ENCODE measurements at regions not wholly inside any gene's neighbourhood (a gene's known extent, or its start where the extent isn't known, plus 50 kb on each side); places are given as distances from the start of the nearest gene placed in this dataset.
A peak's percentile ranks its signal among the peaks of the same experiment; 100 is the strongest.

- no peaks in the 10 kb centered on the region for H3K27me3 ChIP-seq
- H3K36me3 ChIP-seq: no peaks in the 10 kb centered on the region
- no peak overlapping the region for H3K4me3 ChIP-seq (ENCODE audit: low read depth, low read length)
- no peak for DNase-seq
- no peaks in the 10 kb centered on the region for H3K4me1 ChIP-seq
- no peaks in the 10 kb centered on the region for H3K9me3 ChIP-seq
- TF ChIP-seq, protein P1, sequence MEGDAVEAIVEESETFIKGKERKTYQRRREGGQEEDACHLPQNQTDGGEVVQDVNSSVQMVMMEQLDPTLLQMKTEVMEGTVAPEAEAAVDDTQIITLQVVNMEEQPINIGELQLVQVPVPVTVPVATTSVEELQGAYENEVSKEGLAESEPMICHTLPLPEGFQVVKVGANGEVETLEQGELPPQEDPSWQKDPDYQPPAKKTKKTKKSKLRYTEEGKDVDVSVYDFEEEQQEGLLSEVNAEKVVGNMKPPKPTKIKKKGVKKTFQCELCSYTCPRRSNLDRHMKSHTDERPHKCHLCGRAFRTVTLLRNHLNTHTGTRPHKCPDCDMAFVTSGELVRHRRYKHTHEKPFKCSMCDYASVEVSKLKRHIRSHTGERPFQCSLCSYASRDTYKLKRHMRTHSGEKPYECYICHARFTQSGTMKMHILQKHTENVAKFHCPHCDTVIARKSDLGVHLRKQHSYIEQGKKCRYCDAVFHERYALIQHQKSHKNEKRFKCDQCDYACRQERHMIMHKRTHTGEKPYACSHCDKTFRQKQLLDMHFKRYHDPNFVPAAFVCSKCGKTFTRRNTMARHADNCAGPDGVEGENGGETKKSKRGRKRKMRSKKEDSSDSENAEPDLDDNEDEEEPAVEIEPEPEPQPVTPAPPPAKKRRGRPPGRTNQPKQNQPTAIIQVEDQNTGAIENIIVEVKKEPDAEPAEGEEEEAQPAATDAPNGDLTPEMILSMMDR (IDR thresholded peaks at IDR 0.05; ENCODE audit: low read depth, low read length): no peak
Observed at GRCh38 chr4:126834854-126835253, 797.9 kb upstream of the INTU start.

- H3K4me1 ChIP-seq: no peaks in the 10 kb centered on the region
- TF ChIP-seq, protein P1 (IDR thresholded peaks at IDR 0.05; ENCODE audit: low read depth, low read length): no peak
- DNase-seq: no peak
- no peaks in the 10 kb centered on the region for H3K36me3 ChIP-seq
- no peak overlapping the region for H3K4me3 ChIP-seq (ENCODE audit: low read depth, low read length)
- no peaks in the 10 kb centered on the region for H3K27me3 ChIP-seq
- H3K9me3 ChIP-seq: no peaks in the 10 kb centered on the region
Observed at GRCh38 chr4:126838941-126839679, 793.6 kb upstream of the INTU start.

- no peaks in the 10 kb centered on the region for H3K4me1 ChIP-seq
- no peaks in the 10 kb centered on the region for H3K9me3 ChIP-seq
- H3K4me3 ChIP-seq (ENCODE audit: low read depth, low read length): no peak overlapping the region
- H3K27me3 ChIP-seq: no peaks in the 10 kb centered on the region
- TF ChIP-seq, protein P1 (IDR thresholded peaks at IDR 0.05; ENCODE audit: low read depth, low read length): no peak
- H3K36me3 ChIP-seq: no peaks in the 10 kb centered on the region
- DNase-seq: no peak
Observed at GRCh38 chr4:126843492-126844067, 789.2 kb upstream of the INTU start.

- Histone ChIP-seq H3K9me3 (no peaks in the 10 kb centered on the region), H3K36me3 (no peaks in the 10 kb centered on the region), H3K4me3 (ENCODE audit: low read depth, low read length) (no peak overlapping the region), H3K27me3 (no peaks in the 10 kb centered on the region), H3K4me1 (no peaks in the 10 kb centered on the region)
- TF ChIP-seq, protein P1 (IDR thresholded peaks at IDR 0.05; ENCODE audit: low read depth, low read length): no peak
- peak; percentile 11 for DNase-seq
Observed at GRCh38 chr4:126850286-126850685, 782.5 kb upstream of the INTU start.

GRCh38 chr4:126851391-126851790 lies 781.4 kb upstream of the INTU start:
- no peak overlapping the region for H3K4me3 ChIP-seq (ENCODE audit: low read depth, low read length)
- H3K4me1 ChIP-seq: no peaks in the 10 kb centered on the region
- no peak for DNase-seq
- no peaks in the 10 kb centered on the region for H3K9me3 ChIP-seq
- TF ChIP-seq, protein P1 (IDR thresholded peaks at IDR 0.05; ENCODE audit: low read depth, low read length): no peak
- H3K36me3 ChIP-seq: no peaks in the 10 kb centered on the region
- H3K27me3 ChIP-seq: no peaks in the 10 kb centered on the region

DNA sequence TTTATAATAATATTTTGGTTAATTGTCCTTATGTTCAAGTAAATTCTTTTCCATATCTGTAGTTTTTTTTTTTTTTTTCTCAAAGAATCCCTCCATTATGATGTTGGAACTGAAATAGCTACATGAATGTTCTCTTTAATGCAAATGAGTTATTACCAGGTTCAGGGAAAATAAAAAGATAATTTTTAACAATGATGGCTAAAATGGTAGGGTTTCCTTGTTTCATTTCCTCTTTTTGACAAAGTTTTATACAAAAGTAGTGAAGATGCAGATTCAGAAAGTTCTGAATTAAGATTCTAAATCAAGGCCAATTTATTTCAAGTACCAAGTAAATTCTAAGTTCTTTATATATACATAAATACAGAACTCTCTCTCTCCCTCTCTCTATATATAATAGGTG lies 779.0 kb upstream of the INTU start:
- no peaks in the 10 kb centered on the region for H3K36me3 ChIP-seq
- no peak for DNase-seq
- no peak overlapping the region for H3K4me3 ChIP-seq (ENCODE audit: low read depth, low read length)
- H3K4me1 ChIP-seq: no peaks in the 10 kb centered on the region
- TF ChIP-seq, protein P1 (IDR thresholded peaks at IDR 0.05; ENCODE audit: low read depth, low read length): no peak
- H3K27me3 ChIP-seq: no peaks in the 10 kb centered on the region
- no peaks in the 10 kb centered on the region for H3K9me3 ChIP-seq

Data from BE2C (cell line).